IPS-NIHi11 (cell line): ENCODE measurements at regions not wholly inside any gene's neighbourhood (a gene's known extent, or its start where the extent isn't known, plus 50 kb on each side); places are given as distances from the start of the nearest gene placed in this dataset.

Source experiments
- DNase-seq: peaks from one replicate; pipeline ENCODE4 v3.0.0; 2012; ENCODE audit warnings: mixed read lengths, low spot score

GRCh38 chr9:35540315-35540714 lies 50.4 kb downstream of the RUSC2 start:
- no peak for DNase-seq

- no peak for DNase-seq
These were observed 56.9 kb downstream of the RUSC2 start for GRCh38 chr9:35546853-35547252.

GRCh38 chr9:35547889-35548418 lies 57.1 kb upstream of the TESK1 start:
- no peak for DNase-seq

GRCh38 chr9:35548571-35548970 lies 56.5 kb upstream of the TESK1 start:
- DNase-seq: no peak

GRCh38 chr9:35549441-35549840 lies 55.6 kb upstream of the TESK1 start:
- no peak for DNase-seq

GRCh38 chr9:35552376-35552775 lies 52.7 kb upstream of the TESK1 start:
- DNase-seq: no peak

GRCh38 chr9:35552837-35553236 lies 52.2 kb upstream of the TESK1 start:
- no peak for DNase-seq

GRCh38 chr9:35553670-35554543 lies 51.2 kb upstream of the TESK1 start:
- peak; percentile 86 for DNase-seq

- no peak for DNase-seq
These were observed 49.8 kb upstream of the TESK1 start for GRCh38 chr9:35555246-35555701.
